ENCODE measurements at regions not wholly inside any gene's neighbourhood (a gene's known extent, or its start where the extent isn't known, plus 50 kb on each side); places are given as distances from the start of the nearest gene placed in this dataset.

DNA sequence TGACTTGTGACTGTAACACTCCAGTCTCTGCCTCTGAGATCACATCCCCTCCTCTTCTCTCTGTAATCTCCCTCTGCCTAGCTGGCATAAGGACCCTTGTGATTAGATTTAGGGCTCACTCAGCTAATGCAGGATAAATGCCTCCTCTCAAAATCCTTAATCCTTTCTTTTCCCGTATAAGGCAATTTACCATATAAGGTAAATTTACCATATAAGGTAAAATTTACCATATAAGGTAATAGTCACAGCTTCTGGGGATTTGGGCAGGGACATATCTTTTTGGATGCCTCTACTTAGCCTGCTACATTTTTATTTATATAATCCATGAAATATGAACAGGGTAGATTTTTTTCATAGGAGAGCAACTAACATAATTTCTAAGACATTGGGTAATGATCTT is 318.0 kb upstream of the PUM3 start:
- no peaks in the 10 kb centered on the region for H3K36me3 ChIP-seq (ENCODE audit: insufficient read depth, low read length)
- no peaks in the 10 kb centered on the region for H3K9me3 ChIP-seq (ENCODE audit: low read length)
- no peak overlapping the region for H2AFZ ChIP-seq (ENCODE audit: low read depth, low read length)
- no peaks in the 10 kb centered on the region for H3K27me3 ChIP-seq (ENCODE audit: insufficient read depth, low read length)
- no peaks in the 10 kb centered on the region for H3K4me1 ChIP-seq (ENCODE audit: insufficient read depth, low read length)
- no peak overlapping the region for H3K4me3 ChIP-seq (ENCODE audit: low read length)

DNA sequence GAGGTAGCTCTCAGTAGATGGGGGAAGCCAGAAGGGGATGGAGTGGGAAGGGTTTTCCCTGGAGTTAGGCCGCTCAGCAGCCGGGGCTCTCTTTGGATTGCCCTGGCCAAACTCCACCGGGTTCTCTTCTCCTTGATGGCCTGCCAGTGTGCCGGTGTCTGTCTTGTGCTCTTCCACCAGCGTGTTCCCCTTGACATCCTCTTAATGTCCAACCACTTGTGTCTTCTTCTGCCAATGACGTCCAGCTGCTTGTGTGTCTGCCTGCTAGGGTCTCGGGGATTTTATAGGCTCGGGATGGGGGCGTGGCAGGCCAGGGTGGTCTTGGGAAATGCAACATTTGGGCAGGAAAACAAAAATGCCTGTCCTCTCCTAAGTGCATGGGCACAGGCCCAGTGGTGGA is 313.1 kb upstream of the PUM3 start:
- no peaks in the 10 kb centered on the region for H3K9me3 ChIP-seq (ENCODE audit: low read length)
- no peak overlapping the region for H3K4me3 ChIP-seq (ENCODE audit: low read length)
- no peak overlapping the region for H2AFZ ChIP-seq (ENCODE audit: low read depth, low read length)
- H3K36me3 ChIP-seq (ENCODE audit: insufficient read depth, low read length) = no peaks in the 10 kb centered on the region
- no peaks in the 10 kb centered on the region for H3K4me1 ChIP-seq (ENCODE audit: insufficient read depth, low read length)
- H3K27me3 ChIP-seq (ENCODE audit: insufficient read depth, low read length) = no peaks in the 10 kb centered on the region

DNA sequence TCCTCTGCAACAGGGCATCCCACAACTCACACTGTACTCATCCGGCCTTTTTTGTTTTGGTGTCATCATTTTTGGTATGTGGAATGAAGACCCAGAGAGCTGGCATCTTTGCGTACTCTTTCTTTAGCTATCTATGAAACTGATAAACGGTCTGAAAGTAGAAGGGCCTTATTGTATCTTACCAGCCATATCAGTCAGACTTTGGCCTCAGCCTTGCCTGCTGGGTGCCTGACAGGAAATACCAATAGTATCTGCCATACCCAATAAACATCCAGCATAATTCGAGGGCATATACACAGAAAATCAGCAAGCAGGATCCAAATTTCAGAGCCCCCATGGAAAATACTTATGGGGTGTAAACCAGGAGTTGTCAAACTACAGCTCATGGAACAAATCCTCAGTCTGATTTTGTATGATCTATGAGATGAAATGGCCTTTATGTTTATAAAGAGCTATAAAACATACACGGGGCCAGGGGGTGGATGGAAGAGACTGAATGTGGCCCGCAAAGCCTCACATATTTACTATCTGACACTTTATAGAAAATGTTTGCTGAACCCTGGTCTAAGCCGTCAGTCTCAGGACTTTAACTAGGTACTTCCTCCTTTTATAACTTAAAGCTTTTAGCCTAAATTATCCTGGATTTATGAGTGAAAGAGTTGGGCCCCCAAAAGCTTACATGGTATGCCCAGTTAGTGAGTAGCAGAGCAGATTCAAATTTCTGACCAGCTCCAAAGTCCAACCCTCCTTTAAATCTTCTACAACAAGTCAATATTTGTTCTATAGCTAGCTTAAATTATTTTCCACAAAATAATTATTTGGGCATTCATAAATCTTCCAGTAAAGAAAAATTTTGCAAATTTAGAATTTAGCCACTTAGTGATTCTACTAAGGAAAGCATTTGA is 308.0 kb upstream of the PUM3 start:
- no peaks in the 10 kb centered on the region for H3K36me3 ChIP-seq (ENCODE audit: insufficient read depth, low read length)
- no peaks in the 10 kb centered on the region for H3K4me1 ChIP-seq (ENCODE audit: insufficient read depth, low read length)
- no peaks in the 10 kb centered on the region for H3K27me3 ChIP-seq (ENCODE audit: insufficient read depth, low read length)
- no peak overlapping the region for H2AFZ ChIP-seq (ENCODE audit: low read depth, low read length)
- H3K4me3 ChIP-seq (ENCODE audit: low read length) = no peak overlapping the region
- H3K9me3 ChIP-seq (ENCODE audit: low read length) = no peaks in the 10 kb centered on the region

DNA sequence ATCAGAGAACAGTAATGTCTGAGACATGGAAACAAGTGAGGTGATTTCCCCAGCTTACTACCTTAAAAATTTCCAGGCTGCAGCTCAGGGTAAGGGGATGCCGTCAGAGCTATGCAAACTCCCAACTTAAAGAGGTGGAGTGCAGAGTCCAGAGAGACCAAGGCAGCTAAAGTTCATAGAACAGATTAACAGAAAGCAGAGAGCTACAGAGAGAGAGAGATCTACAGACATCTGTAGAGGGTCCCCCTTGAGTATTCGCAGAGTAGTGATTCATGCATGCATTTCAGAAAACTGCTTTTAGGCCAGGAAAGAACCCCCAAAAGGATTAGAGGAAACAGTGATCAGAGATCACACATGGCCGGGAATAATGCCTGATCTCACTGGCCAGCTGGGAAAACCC is 306.2 kb upstream of the PUM3 start:
- Histone ChIP-seq H3K4me3 (ENCODE audit: low read length) (no peak overlapping the region), H3K27me3 (ENCODE audit: insufficient read depth, low read length) (no peaks in the 10 kb centered on the region), H3K36me3 (ENCODE audit: insufficient read depth, low read length) (no peaks in the 10 kb centered on the region)

DNA sequence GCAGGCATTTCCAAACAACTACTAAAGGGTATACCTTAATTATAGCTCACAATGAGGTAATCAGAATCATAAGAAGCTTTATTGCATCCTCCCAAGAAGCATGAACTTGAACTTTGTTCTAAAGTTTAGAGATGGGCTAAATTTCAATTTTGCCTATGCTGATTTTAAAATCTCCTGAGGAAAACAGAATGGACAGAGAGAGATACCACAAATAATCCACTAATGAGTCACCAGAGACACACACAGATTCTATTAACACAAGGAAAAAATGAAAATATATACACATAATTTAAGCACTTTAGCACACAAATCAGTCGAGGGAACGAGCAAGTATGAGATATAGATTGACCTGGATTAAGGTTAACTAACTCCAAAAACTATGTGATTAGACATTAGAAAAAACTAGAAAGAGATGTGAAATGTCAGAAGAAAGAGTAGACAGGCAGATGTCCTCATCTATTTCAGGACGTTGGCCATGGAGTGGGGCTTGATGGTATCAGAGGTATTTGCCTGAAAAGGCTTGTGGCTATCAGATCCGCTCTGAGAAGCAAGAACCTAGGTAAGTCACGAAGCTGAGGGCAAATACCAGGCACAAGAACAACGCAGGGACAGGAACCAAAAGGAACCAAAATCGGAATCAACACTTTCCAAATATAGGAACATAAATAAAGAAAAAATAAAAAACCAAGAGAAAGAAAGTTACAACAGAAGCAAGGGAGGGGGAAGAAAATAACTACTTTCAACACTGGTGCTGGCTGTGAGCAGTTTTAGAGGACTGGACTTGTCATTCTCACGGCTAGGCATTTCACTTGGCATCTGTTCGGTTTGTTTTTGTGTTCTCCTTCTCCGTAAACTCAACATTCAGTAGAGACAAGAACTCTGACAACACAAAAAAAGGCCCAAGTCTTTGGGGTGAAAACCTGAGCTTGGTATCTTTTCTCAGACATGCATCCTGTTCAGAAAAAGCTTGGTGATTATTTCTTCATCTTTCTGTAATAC is 294.6 kb upstream of the PUM3 start:
- H3K4me3 ChIP-seq (ENCODE audit: low read length) = no peak overlapping the region
- H3K36me3 ChIP-seq (ENCODE audit: insufficient read depth, low read length) = no peaks in the 10 kb centered on the region
- no peaks in the 10 kb centered on the region for H3K9me3 ChIP-seq (ENCODE audit: low read length)
- H3K4me1 ChIP-seq (ENCODE audit: insufficient read depth, low read length) = no peaks in the 10 kb centered on the region
- H2AFZ ChIP-seq (ENCODE audit: low read depth, low read length) = peak overlapping the region; percentile 16
- no peaks in the 10 kb centered on the region for H3K27me3 ChIP-seq (ENCODE audit: insufficient read depth, low read length)

More for the DNA sequence above, 306.2 kb upstream of the PUM3 start:
- Histone ChIP-seq H3K9me3 (ENCODE audit: low read length) (no peaks in the 10 kb centered on the region), H2AFZ (ENCODE audit: low read depth, low read length) (no peak overlapping the region), H3K4me1 (ENCODE audit: insufficient read depth, low read length) (no peaks in the 10 kb centered on the region)

DNA sequence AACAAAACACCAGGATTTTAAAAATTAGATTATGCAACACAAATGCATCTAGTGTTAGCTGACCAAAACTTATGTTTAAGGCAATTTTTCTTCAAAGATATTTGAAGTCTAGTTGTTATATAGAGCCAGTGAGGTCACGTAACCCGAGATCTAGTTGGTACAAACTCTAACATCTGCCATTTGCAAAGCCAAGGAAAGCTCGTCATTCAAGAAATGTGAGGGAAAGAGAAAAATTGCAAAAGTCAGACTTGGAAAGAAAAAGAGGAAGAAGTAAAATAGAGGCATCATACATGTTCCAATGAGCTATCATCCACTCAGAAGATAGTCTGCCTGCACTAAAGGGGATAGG is 293.4 kb upstream of the PUM3 start:
- Histone ChIP-seq H2AFZ (ENCODE audit: low read depth, low read length) (no peak overlapping the region), H3K27me3 (ENCODE audit: insufficient read depth, low read length) (no peaks in the 10 kb centered on the region), H3K4me1 (ENCODE audit: insufficient read depth, low read length) (no peaks in the 10 kb centered on the region), H3K9me3 (ENCODE audit: low read length) (no peaks in the 10 kb centered on the region), H3K4me3 (ENCODE audit: low read length) (no peak overlapping the region), H3K36me3 (ENCODE audit: insufficient read depth, low read length) (no peaks in the 10 kb centered on the region)

DNA sequence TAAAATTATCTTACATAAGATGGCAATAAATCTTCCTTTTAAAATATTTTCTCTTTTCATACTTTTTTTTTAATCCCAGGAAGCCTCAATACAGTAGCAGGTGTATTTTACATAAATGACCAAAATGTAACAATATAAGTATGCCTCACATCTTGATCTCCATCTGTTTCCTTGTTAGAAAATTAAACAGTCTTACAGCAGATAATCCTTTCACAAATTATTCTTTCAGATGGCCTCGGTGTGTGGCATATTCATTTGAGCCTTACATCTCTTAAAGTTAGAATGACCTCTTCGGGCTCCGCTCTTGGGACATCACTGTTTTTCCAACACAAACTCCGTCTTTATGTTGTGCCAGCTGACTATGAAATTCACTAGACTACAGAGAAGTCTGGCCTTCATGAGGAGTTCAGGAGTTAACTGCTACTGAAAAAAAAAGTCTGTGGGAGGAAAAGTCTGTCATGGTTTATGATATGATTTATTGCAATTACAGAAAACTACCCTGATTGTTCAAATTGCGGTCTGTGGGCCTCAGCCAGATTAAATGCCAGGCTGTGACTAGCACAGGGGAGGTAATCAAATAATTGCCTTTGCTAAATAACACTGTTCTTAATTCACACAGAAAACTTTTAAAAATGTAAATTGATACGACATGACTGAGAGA is 292.9 kb upstream of the PUM3 start:
- Histone ChIP-seq H3K4me1 (ENCODE audit: insufficient read depth, low read length) (no peaks in the 10 kb centered on the region), H3K9me3 (ENCODE audit: low read length) (no peaks in the 10 kb centered on the region), H3K27me3 (ENCODE audit: insufficient read depth, low read length) (no peaks in the 10 kb centered on the region), H3K36me3 (ENCODE audit: insufficient read depth, low read length) (no peaks in the 10 kb centered on the region), H2AFZ (ENCODE audit: low read depth, low read length) (no peak overlapping the region), H3K4me3 (ENCODE audit: low read length) (no peak overlapping the region)

DNA sequence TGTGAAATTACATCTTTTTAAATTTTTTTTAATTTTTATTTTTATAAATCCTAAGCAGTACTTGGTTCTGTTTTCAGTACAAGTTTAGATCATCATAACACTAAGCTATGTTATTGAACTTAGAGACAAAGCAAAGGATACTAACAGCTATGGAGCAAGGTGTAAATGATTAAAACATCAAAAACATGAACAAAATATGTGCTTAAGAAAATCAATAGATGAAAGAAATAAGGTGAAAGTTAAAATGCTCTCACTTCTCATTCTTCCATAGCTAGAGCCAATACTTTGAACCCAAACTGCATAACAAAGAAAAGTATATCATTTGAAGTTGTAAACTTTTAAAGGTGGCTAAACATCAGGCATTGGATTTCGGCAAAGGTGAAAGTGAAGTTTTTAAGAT is 292.3 kb upstream of the PUM3 start:
- no peaks in the 10 kb centered on the region for H3K9me3 ChIP-seq (ENCODE audit: low read length)
- H3K27me3 ChIP-seq (ENCODE audit: insufficient read depth, low read length) = no peaks in the 10 kb centered on the region
- H2AFZ ChIP-seq (ENCODE audit: low read depth, low read length) = no peak overlapping the region

DNA sequence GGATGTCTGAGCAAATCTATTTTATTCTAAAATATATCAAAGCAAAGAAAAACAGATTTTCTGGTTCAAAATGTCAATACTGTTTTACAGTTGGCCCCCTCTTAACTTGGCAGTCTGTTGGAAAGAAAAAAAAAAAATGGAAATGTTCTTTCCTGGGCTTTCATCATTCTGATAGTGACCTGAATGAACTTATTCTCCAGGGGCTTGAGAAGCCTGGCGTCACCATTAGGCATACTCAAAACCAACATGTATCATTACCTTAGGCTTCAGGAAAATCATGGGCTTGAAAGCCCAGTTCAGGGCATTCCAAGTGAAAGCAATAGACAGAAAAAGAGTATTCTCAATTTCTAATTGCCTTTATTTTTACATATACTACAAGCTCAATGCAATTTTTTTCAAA is 283.7 kb upstream of the PUM3 start:
- Histone ChIP-seq H3K27me3 (ENCODE audit: insufficient read depth, low read length) (no peaks in the 10 kb centered on the region), H2AFZ (ENCODE audit: low read depth, low read length) (no peak overlapping the region), H3K4me3 (ENCODE audit: low read length) (no peak overlapping the region), H3K4me1 (ENCODE audit: insufficient read depth, low read length) (no peaks in the 10 kb centered on the region), H3K9me3 (ENCODE audit: low read length) (no peaks in the 10 kb centered on the region), H3K36me3 (ENCODE audit: insufficient read depth, low read length) (no peaks in the 10 kb centered on the region)

More for the DNA sequence above, 292.3 kb upstream of the PUM3 start:
- no peaks in the 10 kb centered on the region for H3K36me3 ChIP-seq (ENCODE audit: insufficient read depth, low read length)
- H3K4me1 ChIP-seq (ENCODE audit: insufficient read depth, low read length) = no peaks in the 10 kb centered on the region
- no peak overlapping the region for H3K4me3 ChIP-seq (ENCODE audit: low read length)

DNA sequence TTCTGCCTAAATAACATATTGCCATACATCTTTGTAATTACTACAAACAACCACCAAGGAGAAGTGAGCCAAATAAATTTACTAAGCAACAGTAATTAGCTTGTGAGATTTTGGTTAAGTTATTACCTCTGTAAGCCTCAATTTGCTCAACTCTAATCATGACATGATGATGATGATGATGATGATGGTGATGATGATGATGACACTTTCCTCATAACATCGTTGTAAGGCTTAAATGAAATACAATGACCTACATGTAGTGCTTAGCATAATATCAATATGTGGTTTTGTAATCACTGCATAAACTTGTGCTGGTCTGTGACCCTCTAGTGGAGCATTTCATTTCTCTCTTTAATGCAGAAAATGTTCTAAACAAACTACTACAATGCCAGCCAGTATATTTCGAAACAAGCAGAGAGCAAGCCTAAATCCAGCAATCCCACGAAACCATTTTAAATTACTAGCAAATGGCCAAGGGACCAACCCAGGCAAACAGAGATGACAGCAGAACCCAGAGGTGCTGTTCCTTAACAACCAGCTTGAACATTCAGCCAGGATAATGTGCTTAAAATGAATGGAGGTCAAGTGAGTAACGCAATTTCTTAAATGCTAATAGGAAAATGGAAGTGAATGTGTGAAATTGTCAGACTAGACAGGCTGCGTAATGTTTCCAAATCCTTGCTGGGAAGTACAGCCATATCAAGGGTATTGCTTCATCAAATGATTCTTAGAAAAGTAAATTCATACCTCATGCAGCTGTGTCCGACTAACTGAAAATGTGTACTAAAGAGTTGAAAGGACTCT is 281.9 kb upstream of the PUM3 start:
- Histone ChIP-seq H3K36me3 (ENCODE audit: insufficient read depth, low read length) (no peaks in the 10 kb centered on the region), H3K4me3 (ENCODE audit: low read length) (no peak overlapping the region), H3K4me1 (ENCODE audit: insufficient read depth, low read length) (no peaks in the 10 kb centered on the region), H2AFZ (ENCODE audit: low read depth, low read length) (no peak overlapping the region), H3K9me3 (ENCODE audit: low read length) (no peaks in the 10 kb centered on the region), H3K27me3 (ENCODE audit: insufficient read depth, low read length) (no peaks in the 10 kb centered on the region)

DNA sequence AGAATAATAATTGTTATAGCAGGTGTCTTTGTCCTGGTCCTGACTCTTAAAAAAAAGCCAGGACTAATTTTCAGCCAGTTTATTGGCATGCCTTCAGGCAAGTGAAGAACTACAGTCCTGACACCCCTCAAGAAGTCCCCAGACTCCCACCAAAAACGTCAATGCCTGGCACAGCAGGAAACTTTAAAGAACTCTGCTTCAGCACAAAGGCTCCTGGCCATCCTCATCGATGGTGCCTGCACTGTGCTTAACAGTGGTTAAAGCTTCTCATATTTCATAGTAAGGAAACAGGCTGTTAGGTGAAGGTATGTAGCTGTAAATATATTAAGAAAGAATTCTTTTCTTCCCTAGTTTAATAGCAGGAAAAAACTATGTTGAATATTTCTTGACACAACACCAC is 280.1 kb upstream of the PUM3 start:
- H3K4me3 ChIP-seq (ENCODE audit: low read length) = no peak overlapping the region
- no peaks in the 10 kb centered on the region for H3K4me1 ChIP-seq (ENCODE audit: insufficient read depth, low read length)
- H2AFZ ChIP-seq (ENCODE audit: low read depth, low read length) = no peak overlapping the region
- H3K36me3 ChIP-seq (ENCODE audit: insufficient read depth, low read length) = no peaks in the 10 kb centered on the region
- H3K27me3 ChIP-seq (ENCODE audit: insufficient read depth, low read length) = no peaks in the 10 kb centered on the region
- H3K9me3 ChIP-seq (ENCODE audit: low read length) = no peaks in the 10 kb centered on the region

DNA sequence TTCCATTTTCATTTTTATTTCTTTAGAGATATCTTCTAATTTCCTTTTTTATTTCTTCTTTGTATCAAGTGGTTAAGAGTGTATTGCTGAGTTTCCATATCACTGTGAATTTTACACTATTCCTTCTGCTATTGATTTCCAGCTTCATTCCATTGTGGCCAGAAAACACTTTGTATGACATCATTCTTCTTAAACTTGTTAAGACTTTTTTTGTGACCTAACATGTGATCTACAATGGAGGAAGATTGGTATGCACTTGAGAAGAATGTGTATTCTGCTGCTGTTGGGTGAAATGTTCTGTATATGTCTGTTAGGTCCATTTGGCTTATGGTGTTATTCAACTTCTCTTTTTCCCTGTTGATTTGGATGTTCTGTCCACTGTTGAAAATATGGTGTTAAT is 274.2 kb upstream of the PUM3 start:
- Histone ChIP-seq H3K4me1 (ENCODE audit: insufficient read depth, low read length) (peaks cover 3% of the 10 kb centered on the region), H3K27me3 (ENCODE audit: insufficient read depth, low read length) (no peaks in the 10 kb centered on the region), H2AFZ (ENCODE audit: low read depth, low read length) (no peak overlapping the region), H3K36me3 (ENCODE audit: insufficient read depth, low read length) (no peaks in the 10 kb centered on the region), H3K4me3 (ENCODE audit: low read length) (no peak overlapping the region), H3K9me3 (ENCODE audit: low read length) (no peaks in the 10 kb centered on the region)
